GM12801 (cell line): ENCODE measurements at regions not wholly inside any gene's neighbourhood (a gene's known extent, or its start where the extent isn't known, plus 50 kb on each side); places are given as distances from the start of the nearest gene placed in this dataset.

Source experiments
- CTCF ChIP-seq: IDR thresholded peaks from one replicate; pipeline ENCODE4 v1.5.1; 2011; ENCODE audit warnings: control low read depth; ENCODE audit not compliant: insufficient read length; ENCODE audit errors: extremely low read depth

GRCh38 chr4:107439401-107439800 lies 280.6 kb downstream of the PAPSS1 start:
- no peak for TF ChIP-seq CTCF

- TF ChIP-seq CTCF = no peak
Observed at GRCh38 chr4:107432451-107432850, 287.6 kb downstream of the PAPSS1 start.

- no peak for TF ChIP-seq CTCF
Observed at GRCh38 chr4:107423677-107424405, 296.2 kb downstream of the PAPSS1 start.

GRCh38 chr4:107419052-107419451 lies 301.0 kb downstream of the PAPSS1 start:
- no peak for TF ChIP-seq CTCF

GRCh38 chr4:107408968-107409367 lies 311.1 kb downstream of the PAPSS1 start:
- TF ChIP-seq CTCF = no peak

GRCh38 chr4:107404591-107405300 lies 315.3 kb downstream of the PAPSS1 start:
- TF ChIP-seq CTCF = no peak

GRCh38 chr4:107402291-107402690 lies 317.7 kb downstream of the PAPSS1 start:
- no peak for TF ChIP-seq CTCF
